K562 (cell line): ENCODE measurements at regions not wholly inside any gene's neighbourhood (a gene's known extent, or its start where the extent isn't known, plus 50 kb on each side); places are given as distances from the start of the nearest gene placed in this dataset.

ENCODE experiments used
- CEBPB ChIP-seq: fragments of 450-650 bp; IDR thresholded peaks from 2 replicates; pipeline ENCODE4 v1.6.1; 2016; ENCODE audit warnings: missing genetic modification characterization, missing compliant biosample characterization
- CHD4 ChIP-seq: fragments of 200-600 bp; sonication (generic); IDR thresholded peaks from 3 replicates; pipeline ENCODE4 v1.6.1; 2012; ENCODE audit warnings: low read depth, mild to moderate bottlenecking, mixed read lengths, low read length, inconsistent platforms; ENCODE audit not compliant: insufficient read depth, insufficient replicate concordance, poor library complexity, severe bottlenecking
- CTCF ChIP-seq, 3 experiments: IDR thresholded peaks in 2 of 3; conservative IDR thresholded peaks in 1 of 3; 2 replicates each; pipeline ENCODE4 v1.5.1; 2011 to 2012; ENCODE audit warnings: low read length in 3 of 3, mild to moderate bottlenecking in 3 of 3, control low read depth in 2 of 3, improper control_type of control experiment in 1 of 3, inconsistent platforms in 1 of 3, low read depth in 1 of 3, mixed read lengths in 1 of 3, moderate library complexity in 1 of 3; ENCODE audit not compliant: insufficient read depth in 2 of 3
- DMBX1 ChIP-seq: fragments of 250-450 bp; sonication (Bioruptor Pico); IDR thresholded peaks from 2 replicates; pipeline ENCODE4 v1.8.0; 2022; ENCODE audit warnings: inconsistent platforms, mild to moderate bottlenecking, moderate library complexity, borderline replicate concordance
- ETS2 ChIP-seq: IDR thresholded peaks from 2 replicates; pipeline ENCODE4 v1.6.1; 2016; ENCODE audit warnings: borderline replicate concordance, missing genetic modification characterization, mild to moderate bottlenecking, moderate library complexity, missing compliant biosample characterization; ENCODE audit not compliant: poor library complexity, severe bottlenecking
- ETV6 ChIP-seq, 3 experiments: fragments of 150-350 bp in 1 of 3; sonication (generic) in 1 of 3; formaldehyde crosslinking in 1 of 3; IDR thresholded peaks; 2 replicates each; pipeline versions ENCODE4 v1.6.1 to v1.8.0; 2014 to 2022; ENCODE audit warnings: borderline replicate concordance in 2 of 3, low read depth in 2 of 3, antibody characterized with exemption in 1 of 3, low read length in 1 of 3, mild to moderate bottlenecking in 1 of 3, missing genetic modification reagents in 1 of 3
- HDAC3 ChIP-seq: fragments of 450-650 bp; IDR thresholded peaks from 2 replicates; pipeline ENCODE4 v1.6.1; 2018; ENCODE audit warnings: borderline replicate concordance, mild to moderate bottlenecking, moderate library complexity; ENCODE audit not compliant: partially characterized antibody
- IRF2 ChIP-seq: sonication (generic); formaldehyde crosslinking; IDR thresholded peaks from 2 replicates; pipeline ENCODE4 v1.8.1; 2022; ENCODE audit warnings: mild to moderate bottlenecking, missing genetic modification reagents
- KDM4B ChIP-seq, 2 experiments: fragments of 450-650 bp in 1 of 2; sonication (generic) in 1 of 2; IDR thresholded peaks; 2 replicates each; pipeline ENCODE4 v1.6.1; 2016 to 2017; ENCODE audit warnings: borderline replicate concordance in 2 of 2, antibody characterized with exemption in 1 of 2, low read depth in 1 of 2, mild to moderate bottlenecking in 1 of 2
- MAFK ChIP-seq: IDR thresholded peaks from 2 replicates; pipeline ENCODE4 v1.6.1; 2011; ENCODE audit warnings: low read length, improper control_type of control experiment
- SP1 ChIP-seq: sonication (generic); formaldehyde crosslinking; IDR thresholded peaks from 2 replicates; pipeline ENCODE4 v1.8.1; 2022; ENCODE audit warnings: mild to moderate bottlenecking, missing genetic modification reagents
- SREBF1 ChIP-seq: fragments of 150-350 bp; IDR thresholded peaks from 2 replicates; pipeline ENCODE4 v1.6.1; 2014; ENCODE audit warnings: antibody characterized with exemption, low read depth, low read length, borderline replicate concordance
- SRSF3 ChIP-seq: fragments of 200-400 bp; formaldehyde crosslinking; IDR thresholded peaks from 2 replicates; pipeline ENCODE4 v1.6.1; 2016; ENCODE audit warnings: mild to moderate bottlenecking, low read length, moderate library complexity; ENCODE audit not compliant: insufficient read depth
- SRSF7 ChIP-seq: fragments of 200-400 bp; formaldehyde crosslinking; optimal IDR thresholded peaks from 2 replicates; pipeline ENCODE3; 2017; ENCODE audit warnings: mild to moderate bottlenecking, low read depth, low read length
- ZBTB11 ChIP-seq, 3 experiments: fragments of 200-800 bp in 1 of 3; fragments of 250-450 bp in 1 of 3; fragments of 450-650 bp in 1 of 3; sonication (Bioruptor Pico) in 1 of 3; sonication (Bioruptor generic) in 1 of 3; formaldehyde crosslinking in 1 of 3; IDR thresholded peaks; 2 replicates each; pipeline versions ENCODE4 v1.6.1 to v1.8.0; 2016 to 2022; ENCODE audit warnings: mild to moderate bottlenecking in 2 of 3, missing genetic modification characterization in 2 of 3, missing compliant biosample characterization in 1 of 3, moderate library complexity in 1 of 3
- ZBTB8A ChIP-seq: fragments of 450-650 bp; IDR thresholded peaks from 2 replicates; pipeline ENCODE4 v1.6.1; 2018; ENCODE audit warnings: mild to moderate bottlenecking, moderate library complexity; ENCODE audit not compliant: partially characterized antibody
- ZBTB9 ChIP-seq: fragments of 450-650 bp; formaldehyde crosslinking; IDR thresholded peaks from 2 replicates; pipeline ENCODE4 v1.4.0; 2020; ENCODE audit warnings: mild to moderate bottlenecking, moderate library complexity
- ZNF174 ChIP-seq: fragments of 250-450 bp; sonication (Bioruptor Pico); IDR thresholded peaks from 2 replicates; pipeline ENCODE4 v1.4.0; 2020; ENCODE audit warnings: mild to moderate bottlenecking
- ZNF57 ChIP-seq: fragments of 450-650 bp; formaldehyde crosslinking; IDR thresholded peaks from 2 replicates; pipeline ENCODE4 v1.4.0; 2020; ENCODE audit warnings: mild to moderate bottlenecking, moderate library complexity

- TF ChIP-seq ETV6 (IDR thresholded peaks at IDR 0.05; ENCODE audit: borderline replicate concordance in 1 of 2, low read depth in 2 of 2, low read length in 1 of 2) (no peak), ETV6 (CRISPR knock-in tag; IDR thresholded peaks at IDR 0.05; ENCODE audit: borderline replicate concordance) (no peak), SP1 (CRISPR knock-in tag) (no peak), CEBPB (tag) (no peak), CTCF (IDR thresholded peaks at IDR 0.05 in 2 of 3, conservative IDR thresholded peaks at IDR 0.05 in 1 of 3; ENCODE audit: insufficient read depth in 2 of 3, low read depth in 1 of 3, low read length in 3 of 3) (peak in 1 of 3 experiments; percentile 51; a peak in 2 of 6 replicates), SREBF1 (no peak), KDM4B (IDR thresholded peaks at IDR 0.05; ENCODE audit: borderline replicate concordance in 2 of 2, low read depth in 1 of 2) (0 out of 4 replicates have a peak, but pooled peaks of 1 of the 2 experiments have one; percentile 11), SRSF3 (no peak), IRF2 (CRISPR knock-in tag) (0 out of 2 replicates have a peak, but pooled peaks have one; percentile 57), CHD4 (no peak), ZBTB9 (CRISPR knock-in tag) (no peak), ZNF174 (no peak), MAFK (0 out of 2 replicates have a peak, but pooled peaks have one; percentile 41), ETS2 (tag) (no peak), ZBTB11 (CRISPR knock-in tag; IDR thresholded peaks at IDR 0.05) (peak in 1 of 3 experiments; percentile 18; a peak in 1 of 6 replicates), ZBTB8A (no peak), DMBX1 (CRISPR knock-in tag) (no peak), ZNF57 (no peak), HDAC3 (no peak), SRSF7 (no peak)
These were observed 79.9 kb upstream of the VPREB1 start (continued) for GRCh38 chr22:22164541-22165272.
